Activated CD4-positive, CD25-positive, alpha-beta regulatory T cell treated with anti-CD3 and anti-CD28 coated beads, Interleukin-2, amount 50 U/mL, for 24 hours (primary cell): ENCODE measurements at regions not wholly inside any gene's neighbourhood (a gene's known extent, or its start where the extent isn't known, plus 50 kb on each side); places are given as distances from the start of the nearest gene placed in this dataset.
"Not testable (repeated sequence)": the region's sequence is repeated elsewhere in the genome, so short reads cannot be mapped to it uniquely, and the experiment has no call there.

ENCODE experiments used
- ATAC-seq, 2 donors: fragments of 150-1000 bp; cut with Tn5 transposase; one replicate each; pipeline ENCODE4 v1.10.0; 2021; ENCODE audit warnings: mild to moderate bottlenecking in 1 of 2, moderate library complexity in 1 of 2

DNA sequence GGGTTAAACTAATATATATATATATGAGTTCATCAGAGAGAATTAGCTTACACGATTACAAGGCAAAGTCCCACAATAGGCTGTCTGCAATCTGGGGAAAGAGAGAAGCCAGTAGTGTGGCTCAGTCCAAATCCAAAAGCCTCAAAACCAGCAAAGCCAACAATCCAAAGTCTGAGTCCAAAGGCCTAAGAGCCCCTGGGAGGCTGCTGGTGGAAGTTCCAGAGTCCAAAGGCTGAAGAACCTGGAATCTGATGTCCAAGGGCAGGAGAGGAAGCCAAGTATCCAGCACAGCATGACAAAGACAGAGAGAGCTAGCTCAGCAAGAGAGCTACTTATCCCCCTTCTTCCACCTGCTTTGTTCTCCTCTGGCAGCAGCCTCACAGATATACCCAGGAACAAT, 274.7 kb upstream of the ID4 start:
- no peak for ATAC-seq

DNA sequence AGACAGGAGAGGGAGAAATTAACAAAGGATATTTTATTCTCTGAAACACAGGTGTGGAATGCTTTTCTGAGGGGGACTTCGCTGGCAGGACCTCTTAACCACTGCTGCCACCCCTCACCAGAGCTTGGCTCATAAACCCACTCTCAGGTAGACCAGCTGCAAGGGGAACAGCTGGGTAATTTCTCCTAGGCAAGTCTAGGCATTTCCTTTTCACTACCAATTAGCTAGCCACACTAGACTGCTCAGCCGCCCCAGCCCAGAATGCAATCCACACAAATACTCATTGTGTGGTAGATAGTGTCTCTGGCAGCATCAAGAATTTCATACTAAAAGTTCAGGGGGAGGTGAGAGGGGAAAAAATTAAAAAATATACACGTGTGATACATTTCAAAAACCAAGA, 267.6 kb upstream of the ID4 start:
- ATAC-seq: no peak

DNA sequence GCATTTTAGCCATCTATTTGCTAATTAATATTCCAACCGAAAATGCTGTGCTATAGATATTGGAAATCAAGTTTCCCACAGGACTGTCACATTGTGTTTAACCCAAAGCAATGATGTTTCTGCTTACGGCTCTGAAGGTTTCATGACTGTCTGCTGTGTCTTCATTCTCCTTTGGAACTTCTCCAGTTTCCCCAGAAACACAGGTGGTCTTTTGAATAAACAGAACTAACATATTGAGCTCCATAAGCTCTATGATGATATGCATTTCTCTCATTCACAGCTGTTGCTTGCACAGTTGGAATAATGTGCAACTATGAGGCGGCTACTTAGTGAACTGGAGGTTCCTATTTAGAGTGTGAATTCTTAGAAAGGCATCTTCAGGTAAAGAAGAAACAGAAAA, 266.0 kb upstream of the ID4 start:
- ATAC-seq: no peak

DNA sequence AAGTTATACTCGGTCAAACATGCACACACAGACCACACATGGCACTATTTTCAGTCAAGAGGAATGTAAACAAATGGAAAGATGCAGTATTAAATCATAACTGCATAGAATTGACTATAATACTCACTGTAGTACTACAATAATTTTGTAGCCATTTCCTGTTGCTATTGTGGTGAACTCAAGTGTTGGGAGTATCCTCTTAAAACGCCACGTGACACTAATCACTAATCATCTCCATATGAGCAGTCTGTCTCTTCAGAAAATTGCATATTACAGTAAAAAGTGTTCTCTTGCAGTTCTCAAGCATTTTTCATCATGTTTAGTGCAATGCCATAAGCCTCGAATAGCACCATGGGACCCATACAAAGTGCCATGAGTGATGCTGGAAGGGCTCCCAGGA, 258.7 kb upstream of the ID4 start:
- no peak for ATAC-seq

DNA sequence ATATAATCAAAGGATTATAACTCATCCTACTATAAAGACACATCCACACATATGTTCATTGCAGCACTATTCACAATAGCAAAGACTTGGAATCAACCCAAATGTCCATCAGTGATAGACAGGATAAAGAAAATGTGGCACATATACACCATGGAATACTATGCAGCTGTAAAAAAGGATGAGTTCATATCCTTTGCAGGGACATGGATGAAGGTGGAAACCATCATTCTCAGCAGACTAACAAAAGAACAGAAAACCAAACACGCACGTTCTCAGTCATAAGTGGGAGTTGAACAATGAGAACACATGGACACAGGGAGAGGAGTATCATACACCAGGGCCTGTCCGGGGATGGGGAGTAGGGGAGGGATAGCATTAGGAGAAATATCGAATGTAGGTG, 253.0 kb upstream of the ID4 start:
- not testable (repeated sequence) for ATAC-seq

DNA sequence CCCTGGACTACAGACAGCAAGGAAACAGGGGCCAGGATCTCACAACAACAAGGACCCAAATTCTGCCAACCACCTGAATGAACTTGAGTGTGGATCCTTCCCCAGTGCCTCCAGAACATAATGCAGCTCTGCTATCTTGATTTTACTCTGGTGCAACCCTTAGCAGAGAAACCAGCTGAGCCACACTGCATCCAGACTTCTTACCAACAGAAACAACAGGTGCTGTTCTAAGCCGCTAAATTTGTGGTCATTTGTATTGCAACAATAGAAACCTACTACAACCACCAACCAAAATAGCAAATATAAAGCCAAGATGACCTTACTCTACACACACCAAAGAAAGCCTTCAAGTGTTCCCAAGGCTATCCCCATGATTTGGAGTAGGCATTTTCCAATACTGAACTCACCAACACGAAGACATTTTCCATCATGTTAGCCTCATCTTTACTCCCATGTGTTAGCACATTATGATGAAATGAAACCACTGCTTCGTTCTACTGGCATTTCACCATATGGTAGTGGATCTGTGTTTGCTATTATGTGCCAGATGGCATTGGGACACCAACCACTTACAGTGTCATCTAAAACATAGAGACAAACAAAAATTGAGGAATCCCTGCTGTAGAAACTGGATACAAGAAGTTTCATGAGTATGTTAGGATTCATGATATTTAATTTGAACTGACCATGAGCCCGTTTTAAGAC, 249.8 kb upstream of the ID4 start:
- no peak for ATAC-seq

DNA sequence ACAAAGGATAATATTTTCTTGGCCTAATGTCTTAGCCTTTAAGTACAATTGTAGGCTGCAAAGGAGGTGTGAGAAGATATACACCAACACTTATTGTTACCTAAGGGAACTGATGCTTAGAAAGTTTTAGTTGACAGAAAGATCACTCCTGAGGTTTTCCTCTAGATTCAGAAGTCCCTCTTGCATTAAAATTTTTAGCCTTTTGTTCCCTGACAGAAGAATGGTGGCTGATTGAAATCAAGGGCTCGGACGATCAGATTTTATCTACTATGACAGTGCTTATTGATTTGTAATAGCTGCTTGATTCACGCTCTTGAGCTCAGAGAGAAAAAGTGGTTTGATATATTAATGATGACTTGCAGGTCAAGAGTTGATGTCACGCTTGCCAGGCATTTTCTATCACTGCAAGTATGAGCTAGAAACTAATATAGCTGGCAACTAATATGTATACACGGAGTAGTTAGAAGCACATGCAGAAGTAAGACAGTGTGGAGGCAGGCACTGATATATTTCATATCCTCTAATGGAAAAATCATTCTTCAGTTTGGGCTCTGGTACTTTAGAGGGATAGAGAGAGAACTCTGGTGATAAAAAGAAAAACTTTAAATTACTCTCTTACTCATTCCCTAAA, 246.6 kb upstream of the ID4 start:
- no peak for ATAC-seq

DNA sequence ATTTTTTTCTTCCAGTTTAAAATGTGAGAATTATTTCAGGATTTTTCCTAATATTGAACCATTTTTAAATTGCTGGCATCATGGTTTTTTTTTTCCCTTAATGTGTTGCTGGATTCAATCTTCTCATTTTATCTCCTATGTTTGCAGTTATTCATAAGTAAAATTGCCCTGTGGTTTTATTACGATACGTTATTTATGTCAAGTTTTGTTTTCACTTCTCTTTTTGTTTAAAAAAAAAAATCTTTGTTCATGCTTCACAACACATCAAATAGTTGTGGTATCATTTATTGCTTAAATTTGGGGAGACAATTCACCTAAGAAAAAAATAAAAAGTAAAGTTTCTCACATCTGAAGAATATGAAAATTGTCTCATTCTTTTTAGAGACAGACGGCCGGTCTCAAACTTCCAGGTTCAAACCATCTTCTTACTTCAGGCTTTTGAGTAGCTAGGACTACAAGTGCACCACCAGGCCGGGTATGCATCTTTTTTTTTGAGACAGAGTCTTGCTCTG, 239.3 kb upstream of the ID4 start:
- no peak for ATAC-seq

DNA sequence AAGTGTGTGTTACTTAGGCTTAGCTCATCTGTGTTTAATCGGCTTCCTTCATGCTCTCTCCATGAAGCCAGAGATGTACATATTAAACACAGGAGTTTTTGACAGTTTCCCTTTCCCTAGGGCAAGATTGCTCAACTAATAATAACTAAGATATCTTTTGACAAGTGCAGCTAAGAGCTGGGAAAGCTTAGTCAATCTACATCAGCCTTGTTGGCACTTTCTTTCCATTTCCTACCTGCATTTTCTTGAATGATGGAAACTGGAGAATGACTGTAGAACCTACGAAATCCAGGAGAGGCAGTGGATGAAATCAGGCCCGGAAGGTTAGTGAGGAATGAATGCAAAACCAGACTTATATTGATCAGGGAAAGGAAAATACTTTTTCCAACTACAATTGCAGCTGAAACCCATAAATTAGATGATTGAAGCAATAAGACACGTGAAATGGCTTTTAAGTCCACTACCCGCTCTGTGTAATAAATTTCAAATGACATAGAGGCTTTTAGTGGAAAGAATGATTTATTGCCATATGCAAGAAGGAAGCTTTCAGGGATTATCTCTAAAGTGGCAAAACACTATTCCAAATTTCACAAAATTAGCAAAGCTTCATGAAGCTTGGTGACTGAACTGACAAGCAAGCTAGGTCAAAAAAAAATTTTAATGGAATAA, 237.2 kb upstream of the ID4 start:
- ATAC-seq: no peak

DNA sequence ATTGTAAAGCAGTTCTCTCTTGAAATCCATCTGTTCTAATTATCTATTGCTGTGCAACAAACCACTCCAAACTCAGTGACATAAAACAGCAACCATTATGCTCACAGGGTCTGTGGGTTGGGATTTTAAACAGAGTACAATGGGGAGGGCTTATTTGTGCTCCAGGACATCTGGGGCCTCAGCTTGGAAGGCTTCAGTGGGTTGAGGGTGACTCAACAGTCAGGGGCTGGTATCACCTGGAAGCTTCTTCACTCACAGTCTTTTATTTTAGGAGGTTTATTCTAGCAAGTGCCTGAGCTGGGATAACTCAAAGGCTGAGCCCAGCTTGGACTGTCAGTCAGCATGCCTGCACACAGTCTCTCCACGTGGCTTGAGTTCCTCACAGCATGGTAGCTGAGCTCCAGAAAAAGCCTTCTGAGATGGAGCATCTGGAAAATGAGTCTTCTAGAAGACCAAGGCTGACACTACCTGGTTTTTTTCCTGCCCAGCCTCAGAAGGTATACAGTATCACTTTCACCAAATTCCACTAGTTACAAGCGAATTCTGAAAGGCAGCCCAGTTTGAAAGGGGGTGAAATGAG, 234.6 kb upstream of the ID4 start:
- ATAC-seq: no peak

DNA sequence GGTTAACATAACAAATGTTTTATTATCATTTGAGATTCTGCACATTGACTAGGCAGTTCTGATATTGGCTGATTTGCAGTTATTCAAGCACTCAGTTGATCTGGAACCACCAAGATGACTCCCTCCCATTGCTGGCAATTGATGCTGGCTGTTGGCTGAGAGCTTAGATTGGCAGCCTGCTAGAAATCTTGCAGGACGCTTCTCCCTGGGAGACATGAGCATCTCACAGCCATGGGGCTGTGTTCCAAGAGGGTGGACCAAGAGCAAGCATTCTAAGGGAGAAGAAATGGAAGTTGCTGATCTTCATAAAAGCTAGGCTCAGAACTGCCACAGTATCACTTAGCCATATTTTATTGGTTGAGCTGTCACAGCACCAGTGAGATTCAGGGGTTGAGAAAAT, 233.4 kb upstream of the ID4 start:
- no peak for ATAC-seq

DNA sequence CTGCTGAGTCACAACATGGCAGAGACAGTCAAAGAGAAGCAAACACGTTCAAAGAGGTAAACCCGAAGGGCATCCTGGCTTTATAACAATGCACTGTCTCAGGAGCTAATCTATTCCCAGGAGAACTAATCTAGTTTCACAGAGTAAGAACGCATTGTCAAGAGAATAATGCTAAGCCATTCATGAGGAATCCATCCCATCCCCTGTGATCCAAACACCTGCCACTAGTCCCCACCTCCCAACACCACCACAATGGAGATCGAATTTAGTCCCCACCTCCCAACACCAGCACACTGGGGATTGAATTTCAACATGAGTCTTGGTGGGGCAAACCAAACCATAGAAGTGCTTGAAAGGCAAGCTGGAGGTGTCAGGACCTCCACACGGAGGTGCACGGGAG, 231.5 kb upstream of the ID4 start:
- no peak for ATAC-seq

DNA sequence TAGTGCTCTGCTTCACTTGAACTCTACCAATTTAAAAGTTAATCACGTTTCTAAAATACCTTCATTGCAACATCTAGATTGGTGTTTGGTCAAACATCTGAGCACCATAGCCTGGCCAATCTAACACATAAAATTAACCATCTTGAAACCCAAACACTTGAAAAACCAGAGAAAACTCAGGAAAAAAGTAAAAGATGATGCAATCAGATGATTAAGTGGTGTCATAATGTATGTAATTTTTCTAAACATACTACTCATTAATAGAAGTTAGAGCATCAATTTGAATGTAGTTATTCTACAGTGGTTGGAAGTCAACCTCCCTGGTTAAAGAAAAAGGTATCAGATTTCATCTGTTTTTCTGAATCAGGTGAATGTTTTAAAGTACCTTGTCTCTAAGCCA, 228.6 kb upstream of the ID4 start:
- no peak for ATAC-seq

DNA sequence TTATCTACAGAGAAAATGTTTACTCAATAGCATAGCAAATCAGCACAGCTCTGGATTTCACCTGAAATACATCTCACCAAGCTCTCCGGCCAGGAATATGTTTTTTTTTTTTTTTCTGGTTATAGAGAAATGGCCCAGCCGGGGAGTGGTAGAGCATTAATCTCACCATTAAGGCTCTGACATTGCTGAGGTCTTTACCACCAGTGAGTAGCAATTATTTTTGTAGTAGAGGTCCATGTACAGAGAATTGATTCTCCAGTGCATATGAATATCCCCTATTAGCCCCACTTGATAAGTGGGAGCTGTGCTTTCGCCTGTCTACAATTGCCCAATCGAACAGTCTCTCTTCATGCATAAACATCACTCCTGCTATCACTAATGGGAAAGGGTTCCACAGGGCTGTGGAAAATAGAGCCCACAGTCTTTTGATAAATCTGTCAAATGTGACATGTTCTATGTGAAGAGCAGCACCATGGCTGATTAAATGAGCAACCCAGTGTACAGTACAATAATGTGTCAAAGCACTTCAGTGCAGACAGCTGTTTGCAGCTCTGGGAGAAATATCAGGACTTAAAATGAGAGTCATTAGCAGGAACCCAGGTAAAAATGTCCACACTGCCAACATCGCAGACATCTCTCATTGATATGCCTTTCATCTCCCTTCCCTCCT, 227.1 kb upstream of the ID4 start:
- no peak for ATAC-seq

DNA sequence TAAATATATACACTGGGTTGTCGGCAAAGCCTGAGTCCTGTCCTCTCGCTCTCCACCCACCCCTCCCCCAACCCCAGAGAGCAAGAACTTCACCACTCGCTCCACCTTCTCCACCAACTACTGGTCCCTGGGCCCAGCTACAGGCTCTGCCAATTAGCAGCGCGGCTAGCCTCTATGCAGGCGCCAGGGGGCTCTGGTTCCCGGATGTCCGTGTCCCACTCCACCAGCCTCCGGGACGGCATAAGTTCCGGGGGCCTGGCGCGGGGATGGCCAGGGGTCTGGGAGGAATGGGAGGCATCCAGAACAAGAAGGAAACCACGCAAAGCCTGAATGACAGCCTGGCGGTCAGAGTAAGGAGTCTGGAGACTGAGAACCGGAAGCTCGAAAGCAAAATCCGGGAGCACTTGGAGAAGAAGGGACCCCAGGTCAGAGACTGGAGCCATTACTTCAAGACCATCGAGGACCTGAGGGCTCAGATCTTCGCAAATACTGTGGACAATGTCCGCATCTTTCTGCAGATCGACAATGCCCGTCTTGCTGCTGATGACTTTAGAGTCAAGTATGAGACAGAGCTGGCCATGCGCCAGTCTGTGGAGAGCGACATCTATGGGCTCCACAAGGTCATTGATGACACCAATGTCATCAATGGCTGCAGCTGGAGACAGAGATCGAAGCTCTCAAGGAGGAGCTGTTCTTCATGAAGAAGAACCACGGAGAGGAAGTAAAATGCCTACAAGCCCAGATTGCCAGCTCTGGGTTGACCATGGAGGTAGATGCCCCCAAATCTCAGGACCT, 224.3 kb upstream of the ID4 start:
- not testable (repeated sequence) for ATAC-seq

DNA sequence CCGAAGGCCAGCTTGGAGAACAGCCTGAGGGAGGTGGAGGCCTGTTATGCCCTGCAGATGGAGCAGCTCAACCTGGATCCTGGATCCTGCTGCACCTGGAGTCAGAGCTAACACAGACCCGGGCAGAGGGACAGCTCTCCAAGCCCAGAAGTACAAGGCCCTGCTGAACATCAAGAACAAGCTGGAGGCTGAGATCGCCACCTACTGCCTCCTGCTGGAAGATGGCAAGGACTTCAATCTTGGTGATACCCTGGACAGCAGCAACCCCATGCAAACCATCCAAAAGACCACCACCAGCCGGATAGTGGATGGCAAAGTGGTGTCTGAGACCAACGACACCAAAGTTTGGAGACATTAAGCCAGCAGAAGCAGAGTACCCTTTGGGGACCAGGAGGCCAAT, 223.5 kb upstream of the ID4 start:
- ATAC-seq: no peak

DNA sequence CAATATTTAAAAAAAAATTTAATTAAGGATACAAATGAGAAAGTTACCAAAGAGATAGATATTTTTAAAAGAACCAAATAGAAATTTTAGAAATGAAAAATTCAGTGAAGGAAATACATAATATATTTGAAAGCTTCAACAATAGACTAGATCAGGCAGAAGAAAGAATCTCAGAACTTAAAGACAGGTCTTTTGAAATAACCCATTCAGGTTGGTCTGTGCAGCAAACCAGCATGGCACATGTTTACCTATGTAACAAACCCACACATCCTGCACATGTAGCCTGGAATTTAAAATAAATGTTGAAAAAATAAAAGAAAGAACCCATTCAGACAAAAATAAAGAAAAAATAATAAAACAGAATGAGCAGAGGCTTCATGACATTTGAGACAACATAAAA, 221.1 kb upstream of the ID4 start:
- ATAC-seq: no peak

DNA sequence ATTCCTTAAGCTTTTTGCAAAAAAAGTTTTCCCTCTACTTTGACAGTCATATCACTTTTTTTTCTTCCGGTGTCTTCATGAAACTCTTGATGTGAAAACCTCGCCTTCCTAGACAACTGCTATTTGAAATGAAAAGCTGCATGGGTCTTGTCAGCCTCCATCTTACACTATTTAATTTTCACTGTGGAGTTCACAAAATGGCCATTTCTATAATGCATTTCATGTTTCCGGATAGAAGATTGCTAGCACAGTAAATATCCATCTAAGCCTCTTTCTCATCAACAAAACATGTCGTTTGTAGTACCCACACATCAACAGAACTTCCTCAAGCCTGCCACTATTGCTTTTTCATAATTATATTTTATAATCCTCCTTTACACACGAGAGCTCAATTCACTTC, 204.9 kb upstream of the ID4 start:
- ATAC-seq: no peak

DNA sequence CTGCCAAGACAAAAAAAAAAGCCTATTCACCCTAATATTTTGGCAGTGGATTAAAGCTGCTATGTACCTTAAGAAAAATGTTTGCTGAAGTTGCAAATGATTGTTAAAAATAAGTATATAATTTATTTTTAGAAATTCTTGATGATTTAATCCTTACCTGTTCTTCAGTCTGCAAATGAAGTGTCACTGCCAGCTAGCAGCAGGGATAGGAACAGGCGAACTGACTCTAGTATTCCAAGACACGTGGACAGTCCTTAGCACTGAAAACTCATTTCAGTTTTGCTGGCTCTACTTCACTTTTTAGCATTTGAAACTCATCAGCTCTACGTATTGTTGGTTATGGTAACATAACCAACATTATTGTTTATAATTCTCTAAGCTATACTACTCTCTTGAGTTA, 204.4 kb upstream of the ID4 start:
- no peak for ATAC-seq

DNA sequence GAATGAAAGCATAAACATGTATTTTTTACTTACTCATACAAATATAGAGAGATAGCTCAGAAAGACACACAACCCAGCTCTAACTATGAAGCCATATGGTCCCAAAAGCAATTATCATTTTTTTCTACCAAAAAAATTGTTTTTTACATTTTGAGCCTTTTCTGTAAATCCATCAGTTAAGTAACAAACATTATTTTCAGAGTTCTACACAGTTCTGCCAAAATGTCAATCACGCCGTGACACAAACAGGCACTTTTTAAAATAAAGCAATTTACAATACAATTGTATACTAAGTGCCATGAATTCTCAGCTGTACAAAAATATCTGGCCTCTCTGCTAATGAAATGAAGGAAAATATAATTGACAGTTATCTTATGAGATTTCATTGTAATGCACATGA, 201.4 kb upstream of the ID4 start:
- ATAC-seq: no peak

DNA sequence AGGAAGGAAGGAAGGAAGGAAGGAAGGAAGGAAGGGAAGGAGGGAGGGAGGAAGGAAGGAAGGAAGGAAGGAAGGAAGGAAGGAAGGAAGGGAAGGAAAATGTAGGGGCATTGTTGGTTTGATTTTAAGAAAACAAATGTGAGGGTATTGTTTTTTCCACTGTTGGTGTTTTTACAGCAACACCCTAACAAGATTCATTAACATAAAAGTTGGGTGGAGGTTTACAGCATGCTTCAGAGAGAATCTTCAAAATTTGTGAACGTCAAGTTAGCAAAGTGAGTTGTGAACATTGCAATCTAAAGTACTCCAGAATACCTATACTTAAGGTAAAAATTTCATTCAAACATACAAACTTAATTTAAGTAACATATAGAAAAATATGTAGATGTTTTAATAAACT, 200.2 kb upstream of the ID4 start:
- ATAC-seq: no peak

DNA sequence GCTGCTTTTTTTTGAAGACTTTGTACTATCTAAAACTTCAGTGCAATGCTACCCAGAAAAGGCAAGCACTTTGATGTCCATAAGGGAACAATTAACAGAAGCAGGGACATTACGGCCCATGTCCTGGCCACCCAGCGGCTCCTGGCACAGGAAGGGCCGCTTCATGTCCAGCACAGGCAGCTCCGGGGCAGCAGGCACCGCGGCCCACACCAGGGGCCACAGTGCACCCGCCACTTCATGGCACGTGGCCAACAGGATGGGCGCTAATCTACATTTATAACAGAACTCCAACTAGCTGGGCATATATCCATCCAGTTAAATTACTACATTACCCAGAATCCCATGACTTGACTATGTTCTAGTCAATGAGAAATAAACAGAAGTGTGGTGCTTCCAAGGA, 198.2 kb upstream of the ID4 start:
- no peak for ATAC-seq
